Stimulated activated memory B cell treated with anti-CD40 and anti-IgM and Interleukin-4, amounts not matched to agents 10 μg/mL and 1 μg/mL and 100 μg/mL, for 72 hours (primary cell): ENCODE measurements at regions not wholly inside any gene's neighbourhood (a gene's known extent, or its start where the extent isn't known, plus 50 kb on each side); places are given as distances from the start of the nearest gene placed in this dataset.
"Not testable (repeated sequence)": the region's sequence is repeated elsewhere in the genome, so short reads cannot be mapped to it uniquely, and the experiment has no call there.

ENCODE experiments used
- ATAC-seq: fragments of 150-1000 bp; cut with Tn5 transposase; 2 replicates; pipeline ENCODE4 v1.10.0; 2021
- H3K27ac Mint-ChIP-seq: one replicate; pipeline ENCODE4 v1.8.0; 2022; ENCODE audit warnings: mild to moderate bottlenecking, mixed read lengths
- H3K27me3 Mint-ChIP-seq: one replicate; pipeline ENCODE4 v1.8.0; 2022; ENCODE audit warnings: mixed read lengths
- H3K36me3 Mint-ChIP-seq: one replicate; pipeline ENCODE4 v1.8.0; 2022; ENCODE audit warnings: mixed read lengths
- H3K4me1 Mint-ChIP-seq: one replicate; pipeline ENCODE4 v1.8.0; 2022; ENCODE audit warnings: mixed read lengths
- H3K4me3 Mint-ChIP-seq: one replicate; pipeline ENCODE4 v1.8.0; 2022; ENCODE audit warnings: mild to moderate bottlenecking, moderate library complexity, mixed read lengths
- H3K9me3 Mint-ChIP-seq: one replicate; pipeline ENCODE4 v1.8.0; 2022; ENCODE audit warnings: mixed read lengths

GRCh38 chr5:79924936-79925893 is 65.8 kb downstream of the MTX3 start:
- Mint-ChIP-seq H3K27me3 (peaks cover 12% of the 10 kb centered on the region), H3K4me1 (no peaks in the 10 kb centered on the region), H3K4me3 (no peak overlapping the region), H3K36me3 (no peaks in the 10 kb centered on the region), H3K27ac (no peak overlapping the region), H3K9me3 (no peaks in the 10 kb centered on the region)
- no peak for ATAC-seq

- Mint-ChIP-seq H3K36me3 (no peaks in the 10 kb centered on the region), H3K27me3 (peaks cover 12% of the 10 kb centered on the region), H3K4me1 (no peaks in the 10 kb centered on the region), H3K27ac (no peak overlapping the region), H3K9me3 (peaks cover under 1% of the 10 kb centered on the region), H3K4me3 (no peak overlapping the region)
- no peak for ATAC-seq
Observed at GRCh38 chr5:79923431-79923830, 67.6 kb downstream of the MTX3 start.

GRCh38 chr5:79922626-79923025 is 68.4 kb downstream of the MTX3 start:
- H3K4me3 Mint-ChIP-seq: no peak overlapping the region
- no peak for ATAC-seq
- H3K36me3 Mint-ChIP-seq: no peaks in the 10 kb centered on the region
- H3K4me1 Mint-ChIP-seq: no peaks in the 10 kb centered on the region
- H3K27me3 Mint-ChIP-seq: peaks cover 12% of the 10 kb centered on the region
- H3K27ac Mint-ChIP-seq: no peak overlapping the region
- peaks cover 4% of the 10 kb centered on the region for H3K9me3 Mint-ChIP-seq

GRCh38 chr5:79907452-79907851 is 83.6 kb downstream of the MTX3 start:
- not testable (repeated sequence) for H3K4me3 Mint-ChIP-seq, H3K36me3 Mint-ChIP-seq, ATAC-seq, H3K27me3 Mint-ChIP-seq, H3K4me1 Mint-ChIP-seq, H3K27ac Mint-ChIP-seq, H3K9me3 Mint-ChIP-seq

- ATAC-seq, H3K4me3 Mint-ChIP-seq, H3K9me3 Mint-ChIP-seq, H3K4me1 Mint-ChIP-seq, H3K36me3 Mint-ChIP-seq, H3K27ac Mint-ChIP-seq: not testable (repeated sequence)
- peaks cover 18% of the 10 kb centered on the region for H3K27me3 Mint-ChIP-seq
Observed at GRCh38 chr5:79902571-79902970, 88.5 kb downstream of the MTX3 start.

- ATAC-seq: no peak
- H3K9me3 Mint-ChIP-seq: peaks cover 3% of the 10 kb centered on the region
- H3K36me3 Mint-ChIP-seq: no peaks in the 10 kb centered on the region
- H3K4me1 Mint-ChIP-seq: no peaks in the 10 kb centered on the region
- H3K27ac Mint-ChIP-seq: no peak overlapping the region
- no peak overlapping the region for H3K4me3 Mint-ChIP-seq
- H3K27me3 Mint-ChIP-seq: peaks cover 27% of the 10 kb centered on the region
Observed at GRCh38 chr5:79901631-79902030, 89.4 kb downstream of the MTX3 start.

- no peak for ATAC-seq
- H3K27ac Mint-ChIP-seq: no peak overlapping the region
- no peaks in the 10 kb centered on the region for H3K36me3 Mint-ChIP-seq
- H3K4me1 Mint-ChIP-seq: no peaks in the 10 kb centered on the region
- peaks cover 5% of the 10 kb centered on the region for H3K9me3 Mint-ChIP-seq
- H3K4me3 Mint-ChIP-seq: no peak overlapping the region
- H3K27me3 Mint-ChIP-seq: peaks cover 57% of the 10 kb centered on the region
Observed at GRCh38 chr5:79898611-79899010, 92.5 kb downstream of the MTX3 start.

- Mint-ChIP-seq H3K4me1 (no peaks in the 10 kb centered on the region), H3K4me3 (no peak overlapping the region), H3K9me3 (peaks cover 5% of the 10 kb centered on the region), H3K27ac (no peak overlapping the region), H3K36me3 (no peaks in the 10 kb centered on the region), H3K27me3 (peaks cover 67% of the 10 kb centered on the region)
- no peak for ATAC-seq
Observed at GRCh38 chr5:79893976-79894375, 97.1 kb downstream of the MTX3 start.

GRCh38 chr5:79893485-79893884 is 97.6 kb downstream of the MTX3 start:
- ATAC-seq: no peak
- Mint-ChIP-seq H3K4me3 (no peak overlapping the region), H3K27me3 (peaks cover 67% of the 10 kb centered on the region), H3K9me3 (peaks cover 5% of the 10 kb centered on the region), H3K36me3 (no peaks in the 10 kb centered on the region), H3K4me1 (no peaks in the 10 kb centered on the region), H3K27ac (no peak overlapping the region)

- ATAC-seq: no peak
- peaks cover 51% of the 10 kb centered on the region for H3K27me3 Mint-ChIP-seq
- no peak overlapping the region for H3K4me3 Mint-ChIP-seq
- H3K36me3 Mint-ChIP-seq: no peaks in the 10 kb centered on the region
- H3K27ac Mint-ChIP-seq: no peak overlapping the region
- peaks cover 14% of the 10 kb centered on the region for H3K4me1 Mint-ChIP-seq
- no peaks in the 10 kb centered on the region for H3K9me3 Mint-ChIP-seq
Observed at GRCh38 chr5:79890930-79891249, 100.2 kb downstream of the MTX3 start.

GRCh38 chr5:79890119-79890929 is 100.7 kb downstream of the MTX3 start:
- ATAC-seq: no peak
- no peaks in the 10 kb centered on the region for H3K36me3 Mint-ChIP-seq
- peaks cover 45% of the 10 kb centered on the region for H3K27me3 Mint-ChIP-seq
- no peak overlapping the region for H3K4me3 Mint-ChIP-seq
- H3K4me1 Mint-ChIP-seq: peaks cover 14% of the 10 kb centered on the region
- no peaks in the 10 kb centered on the region for H3K9me3 Mint-ChIP-seq
- H3K27ac Mint-ChIP-seq: no peak overlapping the region

GRCh38 chr5:79888643-79889042 is 102.4 kb downstream of the MTX3 start:
- Mint-ChIP-seq H3K4me1 (peaks cover 14% of the 10 kb centered on the region), H3K36me3 (no peaks in the 10 kb centered on the region), H3K27ac (no peak overlapping the region), H3K9me3 (no peaks in the 10 kb centered on the region), H3K27me3 (peaks cover 28% of the 10 kb centered on the region), H3K4me3 (no peak overlapping the region)
- no peak for ATAC-seq

- no peaks in the 10 kb centered on the region for H3K36me3 Mint-ChIP-seq
Observed at GRCh38 chr5:79886925-79887655, 104.0 kb downstream of the MTX3 start.

GRCh38 chr5:79886456-79886855 is 104.6 kb downstream of the MTX3 start:
- peaks cover 14% of the 10 kb centered on the region for H3K4me1 Mint-ChIP-seq
- no peak overlapping the region for H3K4me3 Mint-ChIP-seq
- no peak for ATAC-seq
- no peaks in the 10 kb centered on the region for H3K9me3 Mint-ChIP-seq
- H3K36me3 Mint-ChIP-seq: no peaks in the 10 kb centered on the region
- H3K27me3 Mint-ChIP-seq: peaks cover 7% of the 10 kb centered on the region
- H3K27ac Mint-ChIP-seq: no peak overlapping the region

More at GRCh38 chr5:79886925-79887655, 104.0 kb downstream of the MTX3 start:
- no peak overlapping the region for H3K27ac Mint-ChIP-seq
- H3K4me1 Mint-ChIP-seq: peaks cover 14% of the 10 kb centered on the region
- no peak overlapping the region for H3K4me3 Mint-ChIP-seq
- H3K9me3 Mint-ChIP-seq: no peaks in the 10 kb centered on the region
- ATAC-seq: no peak
- peaks cover 14% of the 10 kb centered on the region for H3K27me3 Mint-ChIP-seq

- H3K9me3 Mint-ChIP-seq, H3K27ac Mint-ChIP-seq, ATAC-seq, H3K27me3 Mint-ChIP-seq, H3K4me3 Mint-ChIP-seq, H3K4me1 Mint-ChIP-seq, H3K36me3 Mint-ChIP-seq: not testable (repeated sequence)
Observed at GRCh38 chr5:79879880-79880279, 111.2 kb downstream of the MTX3 start.
